Rectal smooth muscle tissue (tissue), 1 donor: ENCODE measurements at regions not wholly inside any gene's neighbourhood (a gene's known extent, or its start where the extent isn't known, plus 50 kb on each side); places are given as distances from the start of the nearest gene placed in this dataset.

Experiments
- H3K27ac ChIP-seq: one replicate; pipeline ENCODE4 v1.7.0; 2013; ENCODE audit warnings: low read depth, low read length, inconsistent platforms
- H3K27me3 ChIP-seq: one replicate; pipeline ENCODE4 v1.7.0; 2013; ENCODE audit warnings: low read length; ENCODE audit not compliant: control insufficient read depth, insufficient read depth
- H3K36me3 ChIP-seq: one replicate; pipeline ENCODE4 v1.7.0; 2013; ENCODE audit warnings: low read length; ENCODE audit not compliant: control insufficient read depth, insufficient read depth
- H3K4me1 ChIP-seq: one replicate; pipeline ENCODE4 v1.7.0; 2013; ENCODE audit warnings: low read length; ENCODE audit not compliant: control insufficient read depth, insufficient read depth
- H3K4me3 ChIP-seq: one replicate; pipeline ENCODE4 v1.7.0; 2013; ENCODE audit warnings: low read length
- H3K9ac ChIP-seq: one replicate; pipeline ENCODE4 v1.7.0; 2013; ENCODE audit warnings: low read length

GRCh38 chr15:93899817-93900216 lies 331.5 kb upstream of the MCTP2 start:
- Histone ChIP-seq H3K27ac (no peak overlapping the region), H3K27me3 (no peaks in the 10 kb centered on the region), H3K4me1 (no peaks in the 10 kb centered on the region), H3K4me3 (no peak overlapping the region), H3K9ac (no peak overlapping the region), H3K36me3 (no peaks in the 10 kb centered on the region)

GRCh38 chr15:93897377-93897776 lies 334.0 kb upstream of the MCTP2 start:
- Histone ChIP-seq H3K27ac (no peak overlapping the region), H3K4me3 (no peak overlapping the region), H3K9ac (no peak overlapping the region), H3K27me3 (no peaks in the 10 kb centered on the region), H3K4me1 (no peaks in the 10 kb centered on the region), H3K36me3 (no peaks in the 10 kb centered on the region)

GRCh38 chr15:93895976-93896770 lies 335.2 kb upstream of the MCTP2 start:
- no peak overlapping the region for H3K27ac ChIP-seq
- no peaks in the 10 kb centered on the region for H3K4me1 ChIP-seq
- no peaks in the 10 kb centered on the region for H3K36me3 ChIP-seq
- H3K4me3 ChIP-seq: no peak overlapping the region
- no peaks in the 10 kb centered on the region for H3K27me3 ChIP-seq
- H3K9ac ChIP-seq: no peak overlapping the region

GRCh38 chr15:93894438-93895036 lies 336.8 kb upstream of the MCTP2 start:
- no peaks in the 10 kb centered on the region for H3K4me1 ChIP-seq
- no peaks in the 10 kb centered on the region for H3K27me3 ChIP-seq
- H3K9ac ChIP-seq: no peak overlapping the region
- no peak overlapping the region for H3K4me3 ChIP-seq
- no peaks in the 10 kb centered on the region for H3K36me3 ChIP-seq
- no peak overlapping the region for H3K27ac ChIP-seq

GRCh38 chr15:93887151-93887550 lies 344.2 kb upstream of the MCTP2 start:
- no peaks in the 10 kb centered on the region for H3K36me3 ChIP-seq
- H3K4me1 ChIP-seq: no peaks in the 10 kb centered on the region
- no peak overlapping the region for H3K4me3 ChIP-seq
- H3K9ac ChIP-seq: no peak overlapping the region
- H3K27me3 ChIP-seq: no peaks in the 10 kb centered on the region
- H3K27ac ChIP-seq: no peak overlapping the region

GRCh38 chr15:93882779-93883178 lies 348.6 kb upstream of the MCTP2 start:
- Histone ChIP-seq H3K36me3 (no peaks in the 10 kb centered on the region), H3K4me3 (no peak overlapping the region), H3K4me1 (no peaks in the 10 kb centered on the region), H3K27me3 (no peaks in the 10 kb centered on the region), H3K27ac (no peak overlapping the region), H3K9ac (no peak overlapping the region)

- Histone ChIP-seq H3K9ac (no peak overlapping the region), H3K4me3 (no peak overlapping the region), H3K36me3 (no peaks in the 10 kb centered on the region), H3K27me3 (no peaks in the 10 kb centered on the region), H3K4me1 (no peaks in the 10 kb centered on the region), H3K27ac (no peak overlapping the region)
Measured at GRCh38 chr15:93882141-93882540, 349.2 kb upstream of the MCTP2 start.

GRCh38 chr15:93881310-93881709 lies 350.1 kb upstream of the MCTP2 start:
- H3K27ac ChIP-seq: no peak overlapping the region
- no peaks in the 10 kb centered on the region for H3K27me3 ChIP-seq
- H3K4me1 ChIP-seq: no peaks in the 10 kb centered on the region
- H3K9ac ChIP-seq: no peak overlapping the region
- no peaks in the 10 kb centered on the region for H3K36me3 ChIP-seq
- H3K4me3 ChIP-seq: no peak overlapping the region

GRCh38 chr15:93880358-93880757 lies 351.0 kb upstream of the MCTP2 start:
- Histone ChIP-seq H3K4me3 (no peak overlapping the region), H3K36me3 (no peaks in the 10 kb centered on the region), H3K27ac (no peak overlapping the region), H3K9ac (no peak overlapping the region), H3K4me1 (no peaks in the 10 kb centered on the region), H3K27me3 (no peaks in the 10 kb centered on the region)

GRCh38 chr15:93870583-93870982 lies 360.8 kb upstream of the MCTP2 start:
- Histone ChIP-seq H3K9ac (no peak overlapping the region), H3K27ac (no peak overlapping the region), H3K36me3 (no peaks in the 10 kb centered on the region), H3K4me1 (no peaks in the 10 kb centered on the region), H3K27me3 (no peaks in the 10 kb centered on the region), H3K4me3 (no peak overlapping the region)

GRCh38 chr15:93866948-93867347 lies 364.4 kb upstream of the MCTP2 start:
- Histone ChIP-seq H3K36me3 (no peaks in the 10 kb centered on the region), H3K27me3 (no peaks in the 10 kb centered on the region), H3K9ac (no peak overlapping the region), H3K27ac (no peak overlapping the region), H3K4me1 (no peaks in the 10 kb centered on the region), H3K4me3 (no peak overlapping the region)

GRCh38 chr15:93866476-93866875 lies 364.9 kb upstream of the MCTP2 start:
- Histone ChIP-seq H3K4me1 (no peaks in the 10 kb centered on the region), H3K9ac (no peak overlapping the region), H3K27me3 (no peaks in the 10 kb centered on the region), H3K27ac (no peak overlapping the region), H3K4me3 (no peak overlapping the region), H3K36me3 (no peaks in the 10 kb centered on the region)

- Histone ChIP-seq H3K36me3 (no peaks in the 10 kb centered on the region), H3K4me3 (no peak overlapping the region), H3K9ac (no peak overlapping the region), H3K4me1 (no peaks in the 10 kb centered on the region), H3K27ac (no peak overlapping the region), H3K27me3 (no peaks in the 10 kb centered on the region)
Measured at GRCh38 chr15:93865586-93865985, 365.8 kb upstream of the MCTP2 start.
